B cell (primary cell): ENCODE measurements at regions not wholly inside any gene's neighbourhood (a gene's known extent, or its start where the extent isn't known, plus 50 kb on each side); places are given as distances from the start of the nearest gene placed in this dataset.

Experiments
- EZH2 ChIP-seq: IDR thresholded peaks from 2 replicates; pipeline ENCODE4 v1.6.1; 2012; ENCODE audit warnings: borderline replicate concordance, low read depth, mild to moderate bottlenecking, moderate library complexity, low read length; ENCODE audit not compliant: insufficient read depth, poor library complexity, severe bottlenecking
- TF ChIP-seq, protein P1 (sequence below): fragments of 200-600 bp; IDR thresholded peaks from one replicate; pipeline ENCODE4 v1.8.0; 2022; ENCODE audit warnings: antibody characterized with exemption, mild to moderate bottlenecking

DNA sequence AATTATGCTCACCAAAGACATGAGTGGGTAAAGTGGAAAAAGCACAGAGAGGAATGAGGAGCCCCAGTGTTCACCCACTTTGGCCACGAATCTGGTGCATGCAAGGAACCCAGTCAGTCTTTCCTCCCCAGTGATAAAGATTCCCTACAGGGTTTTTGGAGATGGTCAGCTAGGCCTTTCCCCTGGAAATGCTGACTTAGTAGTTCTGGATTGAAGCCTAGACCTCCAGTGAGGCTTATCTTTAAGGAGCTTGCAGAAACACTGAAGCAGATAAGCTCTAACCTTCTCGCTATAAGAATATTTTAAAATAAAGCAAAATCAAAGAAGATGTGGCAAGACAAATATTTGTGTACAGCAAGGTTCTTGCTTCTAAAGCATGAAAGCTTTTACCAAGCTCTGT is 178.3 kb upstream of the CCDC68 start:
- no peak for TF ChIP-seq EZH2
- TF ChIP-seq, protein P1, sequence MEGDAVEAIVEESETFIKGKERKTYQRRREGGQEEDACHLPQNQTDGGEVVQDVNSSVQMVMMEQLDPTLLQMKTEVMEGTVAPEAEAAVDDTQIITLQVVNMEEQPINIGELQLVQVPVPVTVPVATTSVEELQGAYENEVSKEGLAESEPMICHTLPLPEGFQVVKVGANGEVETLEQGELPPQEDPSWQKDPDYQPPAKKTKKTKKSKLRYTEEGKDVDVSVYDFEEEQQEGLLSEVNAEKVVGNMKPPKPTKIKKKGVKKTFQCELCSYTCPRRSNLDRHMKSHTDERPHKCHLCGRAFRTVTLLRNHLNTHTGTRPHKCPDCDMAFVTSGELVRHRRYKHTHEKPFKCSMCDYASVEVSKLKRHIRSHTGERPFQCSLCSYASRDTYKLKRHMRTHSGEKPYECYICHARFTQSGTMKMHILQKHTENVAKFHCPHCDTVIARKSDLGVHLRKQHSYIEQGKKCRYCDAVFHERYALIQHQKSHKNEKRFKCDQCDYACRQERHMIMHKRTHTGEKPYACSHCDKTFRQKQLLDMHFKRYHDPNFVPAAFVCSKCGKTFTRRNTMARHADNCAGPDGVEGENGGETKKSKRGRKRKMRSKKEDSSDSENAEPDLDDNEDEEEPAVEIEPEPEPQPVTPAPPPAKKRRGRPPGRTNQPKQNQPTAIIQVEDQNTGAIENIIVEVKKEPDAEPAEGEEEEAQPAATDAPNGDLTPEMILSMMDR, result no peak
